GM19395 (cell line): ENCODE measurements at regions not wholly inside any gene's neighbourhood (a gene's known extent, or its start where the extent isn't known, plus 50 kb on each side); places are given as distances from the start of the nearest gene placed in this dataset.

ENCODE experiments used
- ATAC-seq: cut with Tn5 transposase; IDR thresholded peaks from one replicate; pipeline ENCODE4 v1.9.1; 2021; ENCODE audit warnings: mild to moderate bottlenecking, moderate library complexity; ENCODE audit not compliant: unreplicated experiment

- ATAC-seq, result no peak
These were observed 143.3 kb upstream of the SLCO3A1 start for GRCh38 chr15:91710080-91710698.

GRCh38 chr15:91711384-91712033 lies 142.0 kb upstream of the SLCO3A1 start:
- no peak for ATAC-seq

GRCh38 chr15:91712286-91712685 lies 141.2 kb upstream of the SLCO3A1 start:
- ATAC-seq, result no peak

- ATAC-seq, result no peak
These were observed 137.0 kb upstream of the SLCO3A1 start for GRCh38 chr15:91716536-91716935.

- no peak for ATAC-seq
These were observed 135.7 kb upstream of the SLCO3A1 start for GRCh38 chr15:91717811-91718210.

- no peak for ATAC-seq
These were observed 129.5 kb upstream of the SLCO3A1 start for GRCh38 chr15:91723959-91724358.

- ATAC-seq, result no peak
These were observed 119.8 kb upstream of the SLCO3A1 start for GRCh38 chr15:91733661-91734060.

- no peak for ATAC-seq
These were observed 116.2 kb upstream of the SLCO3A1 start for GRCh38 chr15:91737151-91737818.

GRCh38 chr15:91741986-91742385 lies 111.5 kb upstream of the SLCO3A1 start:
- no peak for ATAC-seq

- no peak for ATAC-seq
These were observed 101.9 kb upstream of the SLCO3A1 start for GRCh38 chr15:91751611-91752010.

- ATAC-seq, result no peak
These were observed 101.3 kb upstream of the SLCO3A1 start for GRCh38 chr15:91752081-91752785.

GRCh38 chr15:91759560-91759959 lies 93.9 kb upstream of the SLCO3A1 start:
- ATAC-seq, result no peak

- ATAC-seq, result no peak
These were observed 87.8 kb upstream of the SLCO3A1 start for GRCh38 chr15:91765660-91766059.

- ATAC-seq, result no peak
These were observed 84.0 kb upstream of the SLCO3A1 start for GRCh38 chr15:91769476-91769875.

- ATAC-seq, result no peak
These were observed 83.6 kb upstream of the SLCO3A1 start for GRCh38 chr15:91769894-91770293.

- ATAC-seq, result no peak
These were observed 77.4 kb upstream of the SLCO3A1 start for GRCh38 chr15:91776104-91776503.

GRCh38 chr15:91779960-91780359 lies 73.5 kb upstream of the SLCO3A1 start:
- no peak for ATAC-seq

GRCh38 chr15:91780387-91780786 lies 73.1 kb upstream of the SLCO3A1 start:
- no peak for ATAC-seq

GRCh38 chr15:91782221-91782620 lies 71.3 kb upstream of the SLCO3A1 start:
- ATAC-seq, result no peak

GRCh38 chr15:91783008-91783407 lies 70.5 kb upstream of the SLCO3A1 start:
- ATAC-seq, result no peak

- no peak for ATAC-seq
These were observed 70.1 kb upstream of the SLCO3A1 start for GRCh38 chr15:91783451-91783850.
